ENCODE measurements at regions not wholly inside any gene's neighbourhood (a gene's known extent, or its start where the extent isn't known, plus 50 kb on each side); places are given as distances from the start of the nearest gene placed in this dataset.
"Not testable (repeated sequence)": the region's sequence is repeated elsewhere in the genome, so short reads cannot be mapped to it uniquely, and the experiment has no call there.

GRCh38 chr6:112581015-112581414 is 233.9 kb downstream of the RFPL4B start:
- DNase-seq (ENCODE audit: low spot score), result no peak

- no peak for DNase-seq (ENCODE audit: low spot score)
These were observed 243.2 kb downstream of the RFPL4B start for GRCh38 chr6:112590326-112590725.

- no peak for DNase-seq (ENCODE audit: low spot score)
These were observed 244.2 kb downstream of the RFPL4B start for GRCh38 chr6:112591329-112591728.

GRCh38 chr6:112592159-112592558 is 245.0 kb downstream of the RFPL4B start:
- no peak for DNase-seq (ENCODE audit: low spot score)

DNA sequence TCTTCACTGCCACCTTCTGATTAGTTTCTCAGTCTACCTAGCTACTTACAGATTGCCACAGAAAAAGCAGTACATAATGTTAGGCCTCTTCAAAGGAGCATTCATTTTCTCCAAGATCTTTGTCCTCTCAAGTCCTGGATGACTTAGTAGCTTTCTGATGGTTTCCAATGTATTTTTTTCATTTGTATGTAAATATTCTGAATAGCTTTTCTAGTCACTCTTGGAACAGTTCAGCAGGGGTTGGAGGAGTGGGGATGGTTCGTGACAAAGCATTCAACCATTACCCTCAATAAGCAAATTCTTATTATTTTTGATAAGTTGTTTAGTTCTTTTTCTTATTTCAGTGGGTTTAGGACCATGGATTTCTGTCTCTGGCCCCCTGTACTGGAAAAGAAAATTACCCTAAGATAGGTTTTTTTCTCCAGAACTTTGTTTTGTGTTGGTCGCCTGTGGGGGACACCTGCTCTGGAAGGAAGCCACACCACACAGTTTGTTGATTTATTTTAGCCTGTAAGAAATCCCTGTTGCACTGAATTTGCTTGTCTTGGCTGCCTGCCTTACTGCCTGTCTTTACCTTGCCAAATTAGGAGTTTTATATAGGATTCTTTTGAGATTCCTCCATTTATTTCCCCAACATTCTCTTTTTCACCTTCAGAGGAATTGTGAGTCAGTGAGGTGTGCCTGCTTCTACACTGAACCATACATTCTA is 247.9 kb downstream of the RFPL4B start:
- no peak for DNase-seq (ENCODE audit: low spot score)

DNA sequence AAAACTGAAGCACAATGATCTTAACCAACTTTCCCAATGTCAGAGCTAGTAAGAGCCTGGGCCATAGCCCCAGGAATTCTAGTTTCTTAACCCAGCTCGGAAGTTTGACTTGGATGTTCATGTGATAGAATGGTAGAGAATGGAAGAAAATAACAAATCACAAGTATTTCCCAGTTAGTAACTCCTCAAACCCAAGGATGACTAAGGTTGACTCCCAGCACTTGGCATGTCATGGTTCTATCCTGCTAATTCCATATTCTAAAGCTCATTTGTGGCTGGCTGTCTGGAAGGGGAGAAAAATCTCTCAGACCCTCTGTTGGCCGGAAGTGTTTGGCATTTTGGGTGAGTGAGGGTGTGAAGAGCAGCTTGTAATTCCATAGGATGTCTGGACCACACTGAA is 248.7 kb downstream of the RFPL4B start:
- DNase-seq (ENCODE audit: low spot score), result no peak

DNA sequence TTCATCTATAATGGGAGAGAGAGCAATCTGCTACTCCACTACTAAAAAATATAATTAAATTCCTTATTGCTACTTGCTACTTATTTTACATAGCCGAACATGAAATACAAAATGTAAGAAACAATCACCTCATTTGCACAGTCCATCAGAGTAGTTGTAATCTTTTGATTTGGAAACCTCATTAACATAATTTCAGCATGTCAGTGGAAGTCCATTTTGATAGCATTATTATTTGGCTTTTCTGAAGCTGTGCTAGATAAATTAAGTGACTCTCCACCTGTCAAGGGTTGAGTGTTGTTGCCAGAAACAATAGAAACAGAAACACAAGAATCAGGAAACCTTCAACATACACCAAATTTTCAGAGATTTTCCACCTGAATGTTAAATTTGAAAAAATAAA is 250.0 kb downstream of the RFPL4B start:
- DNase-seq (ENCODE audit: low spot score), result no peak

DNA sequence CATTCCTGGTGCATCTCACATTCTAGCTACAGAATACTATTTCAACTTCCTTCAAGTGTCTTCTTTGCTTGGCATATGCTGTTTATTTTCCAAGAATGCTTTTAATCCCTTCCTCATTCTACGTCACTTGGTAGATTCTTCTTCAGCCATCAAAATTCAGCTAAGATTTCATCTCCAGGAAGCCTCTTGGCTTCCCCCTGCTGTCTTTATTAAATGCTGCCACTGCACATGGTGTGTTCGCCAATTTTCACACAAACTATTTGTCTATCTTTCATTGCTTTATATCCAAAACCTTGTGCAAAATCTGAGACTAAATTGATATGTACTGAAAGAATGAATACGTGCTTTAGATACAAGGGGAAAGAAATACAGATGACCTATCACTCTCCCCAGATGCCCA is 253.0 kb downstream of the RFPL4B start:
- DNase-seq (ENCODE audit: low spot score), result no peak

- no peak for DNase-seq (ENCODE audit: low spot score)
These were observed 256.6 kb downstream of the RFPL4B start for GRCh38 chr6:112603726-112604125.

DNA sequence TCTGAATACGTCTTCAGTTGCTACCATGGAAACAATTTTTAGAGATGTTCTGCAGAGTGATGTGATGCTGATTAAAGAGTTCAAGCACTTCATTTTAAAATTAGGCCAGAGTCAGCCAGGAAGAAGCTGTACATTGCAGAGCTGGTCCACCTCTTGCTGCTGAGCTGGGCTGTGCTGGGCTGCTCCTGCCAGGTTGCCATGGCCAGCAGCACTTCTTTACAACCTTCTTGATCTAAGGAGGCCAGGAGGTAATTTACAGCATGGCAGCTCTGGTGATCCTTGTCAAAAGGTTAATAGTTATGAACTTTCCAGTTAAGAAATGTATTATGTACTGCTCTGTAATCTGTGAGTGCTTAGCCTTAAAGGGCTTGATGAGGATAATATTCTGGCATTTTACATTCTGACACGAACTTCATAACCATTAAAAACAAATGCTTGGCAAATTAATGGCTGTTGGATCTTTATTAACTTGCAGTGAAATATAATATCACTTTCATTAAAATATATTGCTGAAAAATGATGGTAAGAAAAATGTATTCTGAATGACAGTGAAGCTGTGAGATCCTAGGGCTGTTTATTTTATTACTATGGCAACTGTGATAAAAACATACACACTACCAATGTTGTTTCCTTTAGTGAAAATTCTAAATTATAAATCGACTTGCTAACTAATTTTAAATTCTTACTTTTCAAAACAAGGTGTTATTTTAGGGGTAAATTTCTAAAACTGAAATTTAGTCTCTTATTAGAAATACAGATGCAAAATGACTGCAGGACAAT is 259.7 kb downstream of the RFPL4B start:
- no peak for DNase-seq (ENCODE audit: low spot score)

DNA sequence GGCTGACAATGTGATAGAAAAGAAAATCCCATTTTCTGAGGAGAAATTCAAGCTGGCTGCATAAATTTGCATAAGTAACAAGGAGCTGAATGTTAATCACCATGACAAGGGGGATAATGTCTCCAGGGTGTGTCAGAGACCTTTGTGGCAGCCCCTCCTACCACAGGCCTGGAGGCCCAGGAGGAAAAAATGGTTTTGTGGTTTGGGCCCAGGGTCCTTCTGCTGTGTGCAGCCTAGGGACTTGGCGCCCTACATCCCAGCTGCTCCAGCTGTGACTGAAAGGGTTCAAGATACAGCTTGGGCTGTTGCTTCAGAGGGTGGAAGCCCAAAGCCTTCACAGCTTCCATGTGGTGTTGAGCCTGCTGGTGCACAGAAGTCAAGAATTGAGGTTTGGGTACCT is 261.8 kb downstream of the RFPL4B start:
- DNase-seq (ENCODE audit: low spot score), result not testable (repeated sequence)

GRCh38 chr6:112613410-112613809 is 266.3 kb downstream of the RFPL4B start:
- DNase-seq (ENCODE audit: low spot score), result no peak

GRCh38 chr6:112618849-112619248 is 271.7 kb downstream of the RFPL4B start:
- DNase-seq (ENCODE audit: low spot score), result peak; percentile 22

GRCh38 chr6:112620812-112621569 is 273.9 kb downstream of the RFPL4B start:
- no peak for DNase-seq (ENCODE audit: low spot score)

GRCh38 chr6:112622036-112622435 is 274.9 kb downstream of the RFPL4B start:
- DNase-seq (ENCODE audit: low spot score), result no peak

- no peak for DNase-seq (ENCODE audit: low spot score)
These were observed 279.4 kb downstream of the RFPL4B start for GRCh38 chr6:112626468-112627082.

DNA sequence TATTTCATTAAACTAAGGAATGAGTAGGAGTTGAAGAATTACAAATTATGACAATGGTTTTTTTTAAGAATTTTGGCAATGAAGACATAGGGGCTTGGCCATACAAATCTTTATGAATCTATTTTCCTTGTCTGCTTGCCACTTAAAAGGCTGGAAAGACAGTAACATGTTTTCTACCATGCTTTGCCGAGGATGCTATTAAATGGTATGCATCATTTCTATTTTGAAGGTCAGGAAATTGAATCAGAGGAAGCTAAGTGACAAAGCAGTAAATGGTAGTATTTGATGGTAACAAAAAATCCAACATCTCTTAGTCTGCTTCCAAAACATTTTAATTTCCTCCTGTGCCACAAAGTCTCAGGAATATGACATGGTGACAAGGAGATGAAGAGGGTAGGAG is 287.2 kb downstream of the RFPL4B start:
- DNase-seq (ENCODE audit: low spot score), result no peak

DNA sequence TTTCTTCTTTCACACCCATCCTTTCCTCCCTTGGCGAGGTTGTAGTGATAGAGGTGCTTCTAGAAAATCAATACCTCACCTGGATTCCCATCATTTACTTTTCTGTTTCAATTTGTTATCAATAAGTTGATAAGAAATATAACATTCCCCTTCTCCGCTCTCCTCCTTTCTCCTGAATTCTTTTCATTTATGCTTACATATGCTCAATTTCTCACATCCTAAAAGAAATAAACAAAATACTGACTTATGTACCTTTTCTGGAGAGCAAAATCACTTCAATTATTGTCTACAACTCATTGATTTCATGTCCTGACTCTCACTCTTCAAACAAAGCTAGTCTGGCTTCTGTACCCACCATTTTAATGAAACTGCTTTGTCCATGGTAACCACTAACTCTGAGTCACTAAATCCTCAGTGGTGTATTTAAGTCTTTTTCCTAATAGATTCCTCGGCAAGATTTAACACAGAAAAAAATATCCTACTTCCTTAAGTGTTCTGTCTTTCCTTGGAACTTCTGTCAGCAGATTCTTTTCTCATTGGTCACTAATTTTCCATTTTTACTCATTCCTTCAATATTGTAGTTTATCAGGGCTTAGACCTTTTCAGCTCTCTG is 289.6 kb downstream of the RFPL4B start:
- no peak for DNase-seq (ENCODE audit: low spot score)

DNA sequence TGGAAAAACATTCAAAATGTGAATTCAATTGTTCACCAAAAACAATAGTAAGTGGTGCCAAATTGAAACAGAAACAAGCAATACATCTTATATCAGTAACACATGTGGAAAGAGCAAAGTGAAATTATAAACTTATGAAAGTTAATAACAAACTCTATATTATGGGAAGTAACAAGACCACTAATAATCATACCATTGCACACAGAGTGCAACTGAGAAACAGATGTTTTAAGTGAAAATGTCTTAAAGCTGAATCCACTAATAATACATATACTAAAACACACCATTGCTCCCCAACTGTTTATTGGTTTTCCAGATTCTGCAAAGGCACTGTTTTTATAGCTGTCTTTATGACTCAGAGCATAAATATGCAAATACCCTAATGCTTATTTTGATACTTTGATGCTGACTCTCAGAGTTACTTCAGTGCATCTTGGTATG is 292.3 kb downstream of the RFPL4B start:
- DNase-seq (ENCODE audit: low spot score), result no peak

- DNase-seq (ENCODE audit: low spot score), result no peak
These were observed 293.8 kb downstream of the RFPL4B start for GRCh38 chr6:112640891-112641290.

GRCh38 chr6:112649853-112650252 is 302.7 kb downstream of the RFPL4B start:
- no peak for DNase-seq (ENCODE audit: low spot score)

GRCh38 chr6:112651239-112651638 is 304.1 kb downstream of the RFPL4B start:
- peak; percentile 54 for DNase-seq (ENCODE audit: low spot score)
